AML-193 (cell line): ENCODE measurements at regions not wholly inside any gene's neighbourhood (a gene's known extent, or its start where the extent isn't known, plus 50 kb on each side); places are given as distances from the start of the nearest gene placed in this dataset.

ENCODE experiments used
- DNase-seq, 2 experiments: peaks; one replicate each; lab custom pipeline; 2025; lab: John Stamatoyannopoulos, UW

- no peak for DNase-seq
These were observed 62.7 kb downstream of the NPTX2 start for GRCh38 chr7:98679741-98680140.

- no peak for DNase-seq
These were observed 64.4 kb downstream of the NPTX2 start for GRCh38 chr7:98681511-98681910.

- DNase-seq, result no peak
These were observed 64.9 kb downstream of the NPTX2 start for GRCh38 chr7:98681951-98682350.

GRCh38 chr7:98683514-98683913, 66.4 kb downstream of the NPTX2 start:
- DNase-seq, result no peak

- no peak for DNase-seq
These were observed 68.5 kb downstream of the NPTX2 start for GRCh38 chr7:98685541-98685940.

GRCh38 chr7:98686466-98687080, 69.5 kb downstream of the NPTX2 start:
- no peak for DNase-seq

- no peak for DNase-seq
These were observed 70.1 kb downstream of the NPTX2 start for GRCh38 chr7:98687111-98687751.

- no peak for DNase-seq
These were observed 74.5 kb downstream of the NPTX2 start for GRCh38 chr7:98691619-98692018.

GRCh38 chr7:98697083-98697482, 80.0 kb downstream of the NPTX2 start:
- no peak for DNase-seq

- DNase-seq, result no peak
These were observed 80.6 kb downstream of the NPTX2 start for GRCh38 chr7:98697485-98698240.

GRCh38 chr7:98698976-98699375, 81.9 kb downstream of the NPTX2 start:
- no peak for DNase-seq

GRCh38 chr7:98700533-98700932, 83.4 kb downstream of the NPTX2 start:
- DNase-seq, result no peak

- no peak for DNase-seq
These were observed 84.3 kb downstream of the NPTX2 start for GRCh38 chr7:98701372-98701771.

- DNase-seq, result no peak
These were observed 84.9 kb downstream of the NPTX2 start for GRCh38 chr7:98702021-98702420.

- no peak for DNase-seq
These were observed 86.8 kb downstream of the NPTX2 start for GRCh38 chr7:98703916-98704315.

GRCh38 chr7:98705626-98706025, 88.5 kb downstream of the NPTX2 start:
- DNase-seq, result no peak

- DNase-seq, result no peak
These were observed 90.0 kb downstream of the NPTX2 start for GRCh38 chr7:98707076-98707475.

- no peak for DNase-seq
These were observed 94.9 kb downstream of the NPTX2 start for GRCh38 chr7:98711945-98712344.

- no peak for DNase-seq
These were observed 96.2 kb downstream of the NPTX2 start for GRCh38 chr7:98713165-98713810.

- DNase-seq, result no peak
These were observed 102.3 kb downstream of the NPTX2 start for GRCh38 chr7:98719396-98719795.

- DNase-seq, result no peak
These were observed 105.3 kb downstream of the NPTX2 start for GRCh38 chr7:98722402-98722801.

- DNase-seq, result no peak
These were observed 107.5 kb downstream of the NPTX2 start for GRCh38 chr7:98724591-98724990.
